ENCODE measurements at regions not wholly inside any gene's neighbourhood (a gene's known extent, or its start where the extent isn't known, plus 50 kb on each side); places are given as distances from the start of the nearest gene placed in this dataset.

- no peak for DNase-seq
Observed at GRCh38 chr20:10807013-10807412, 133.2 kb upstream of the JAG1 start.

GRCh38 chr20:10812759-10813327, 139.0 kb upstream of the JAG1 start:
- no peak for DNase-seq

- DNase-seq: no peak
Observed at GRCh38 chr20:10823585-10823984, 149.8 kb upstream of the JAG1 start.

- no peak for DNase-seq
Observed at GRCh38 chr20:10824750-10825500, 151.1 kb upstream of the JAG1 start.

- DNase-seq: no peak
Observed at GRCh38 chr20:10826111-10826510, 152.3 kb upstream of the JAG1 start.

- DNase-seq: no peak
Observed at GRCh38 chr20:10828180-10828579, 154.4 kb upstream of the JAG1 start.

- no peak for DNase-seq
Observed at GRCh38 chr20:10832141-10832540, 158.3 kb upstream of the JAG1 start.

GRCh38 chr20:10837901-10838300, 164.1 kb upstream of the JAG1 start:
- DNase-seq: no peak

GRCh38 chr20:10842116-10842515, 168.3 kb upstream of the JAG1 start:
- no peak for DNase-seq

- no peak for DNase-seq
Observed at GRCh38 chr20:10843146-10843711, 169.4 kb upstream of the JAG1 start.

- DNase-seq: no peak
Observed at GRCh38 chr20:10846766-10847165, 173.0 kb upstream of the JAG1 start.

GRCh38 chr20:10848810-10849370, 175.1 kb upstream of the JAG1 start:
- no peak for DNase-seq

GRCh38 chr20:10853176-10853575, 179.4 kb upstream of the JAG1 start:
- DNase-seq: no peak

GRCh38 chr20:10853731-10854130, 179.9 kb upstream of the JAG1 start:
- no peak for DNase-seq

- no peak for DNase-seq
Observed at GRCh38 chr20:10854976-10855375, 181.2 kb upstream of the JAG1 start.

- no peak for DNase-seq
Observed at GRCh38 chr20:10855778-10856177, 182.0 kb upstream of the JAG1 start.

GRCh38 chr20:10856237-10857015, 182.6 kb upstream of the JAG1 start:
- DNase-seq: no peak

- DNase-seq: peak; percentile 54 to 65
Observed at GRCh38 chr20:10857352-10858070, 183.7 kb upstream of the JAG1 start.

GRCh38 chr20:10861090-10861489, 187.3 kb upstream of the JAG1 start:
- peak; percentile 29 to 47 for DNase-seq

- DNase-seq: no peak
Observed at GRCh38 chr20:10861619-10862018, 187.8 kb upstream of the JAG1 start.

- no peak for DNase-seq
Observed at GRCh38 chr20:10863337-10864060, 189.7 kb upstream of the JAG1 start.

Measured in inflammatory macrophage treated with lipopolysaccharide for 1 hour (primary cell).